PC-3 (cell line): ENCODE measurements at regions not wholly inside any gene's neighbourhood (a gene's known extent, or its start where the extent isn't known, plus 50 kb on each side); places are given as distances from the start of the nearest gene placed in this dataset.

ENCODE experiments used
- ATAC-seq: fragments of 200-7000 bp; cut with Tn5 transposase; 2 replicates; pipeline ENCODE4 v1.9.1; 2020; ENCODE audit warnings: mild to moderate bottlenecking, moderate library complexity
- BruUV-seq: library from RNA; stranded (reverse); fragments of 400-500 nt; replicated peaks from 2 replicates; lab custom pipeline; 2021; lab: Mats Ljungman, UMichigan
- CTCF ChIA-PET: fragments of 300-600 bp; sonication (Branson Sonifier 250); formaldehyde crosslinking; loops from one replicate; lab custom pipeline; 2022; ENCODE audit warnings: antibody characterized with exemption; lab: Charles Lee
- POLR2A ChIA-PET: fragments of 300-600 bp; sonication (Branson Sonifier 250); formaldehyde crosslinking; loops from one replicate; lab custom pipeline; 2022; ENCODE audit warnings: antibody characterized with exemption; ENCODE audit not compliant: unreplicated experiment; lab: Charles Lee
- DNase-seq: peaks from one replicate; pipeline ENCODE4 v3.0.0-alpha.2; 2015
- H2AFZ ChIP-seq: fragments of 300-600 bp; sonication (generic); 2 replicates; pipeline ENCODE4 v1.6.0; 2016; ENCODE audit warnings: antibody characterized with exemption, low read length
- H3F3A ChIP-seq: fragments of 300-600 bp; sonication (generic); one replicate; pipeline ENCODE4 v1.6.0; 2017; ENCODE audit warnings: antibody characterized with exemption, low read length, control low read depth, mild to moderate bottlenecking; ENCODE audit not compliant: unreplicated experiment
- H3K27ac ChIP-seq: fragments of 300-600 bp; sonication (generic); 2 replicates; pipeline ENCODE4 v1.5.1; 2016; ENCODE audit warnings: mild to moderate bottlenecking, low read length
- H3K27me3 ChIP-seq: fragments of 300-600 bp; sonication (generic); 2 replicates; pipeline ENCODE4 v1.6.1; 2016; ENCODE audit warnings: low read length, mixed read lengths
- H3K36me3 ChIP-seq: fragments of 300-600 bp; sonication (generic); 2 replicates; pipeline ENCODE4 v1.6.1; 2016; ENCODE audit warnings: low read depth, mixed run types, low read length, mixed read lengths
- H3K4me1 ChIP-seq: fragments of 300-600 bp; sonication (generic); 2 replicates; pipeline ENCODE4 v1.5.1; 2016; ENCODE audit warnings: low read length; ENCODE audit not compliant: insufficient read depth
- H3K4me2 ChIP-seq: fragments of 300-600 bp; sonication (generic); 2 replicates; pipeline ENCODE4 v1.6.0; 2016; ENCODE audit warnings: low read length
- H3K4me3 ChIP-seq: fragments of 300-600 bp; sonication (generic); 2 replicates; pipeline ENCODE4 v1.5.1; 2016; ENCODE audit warnings: mild to moderate bottlenecking, low read length, mixed read lengths
- H3K79me2 ChIP-seq: fragments of 300-600 bp; sonication (generic); 2 replicates; pipeline ENCODE4 v1.6.1; 2017; ENCODE audit warnings: low read length, mixed read lengths
- H3K9ac ChIP-seq: fragments of 300-600 bp; sonication (generic); 2 replicates; pipeline ENCODE4 v1.6.0; 2016; ENCODE audit warnings: mild to moderate bottlenecking, low read length
- H3K9me2 ChIP-seq: fragments of 300-600 bp; sonication (generic); replicated peaks from 2 replicates; pipeline ENCODE4 v1.6.1; 2016; ENCODE audit warnings: mixed run types, low read length, mixed read lengths
- H3K9me3 ChIP-seq: fragments of 300-600 bp; sonication (generic); 2 replicates; pipeline ENCODE4 v1.6.1; 2016; ENCODE audit warnings: low read length, mixed read lengths
- H4K20me1 ChIP-seq: fragments of 300-600 bp; sonication (generic); 2 replicates; pipeline ENCODE4 v1.6.1; 2016; ENCODE audit warnings: low read length, mixed read lengths
- CTCF ChIP-seq: fragments of 300-600 bp; sonication (generic); conservative IDR thresholded peaks from 2 replicates; pipeline ENCODE4 v1.5.1; 2017; ENCODE audit warnings: antibody characterized with exemption, low read depth, mild to moderate bottlenecking, low read length
- EZH2 ChIP-seq: fragments of 300-600 bp; sonication (generic); IDR thresholded peaks from one replicate; pipeline ENCODE4 v1.6.1; 2017; ENCODE audit warnings: antibody characterized with exemption, mild to moderate bottlenecking, low read length; ENCODE audit not compliant: unreplicated experiment
- EZH2phosphoT487 ChIP-seq: fragments of 300-600 bp; sonication (generic); IDR thresholded peaks from 2 replicates; pipeline ENCODE4 v1.6.1; 2018; ENCODE audit warnings: mild to moderate bottlenecking, antibody characterized with exemption, low read length, borderline replicate concordance
- intact Hi-C: fragments of 100-400 bp; cut with micrococcal nuclease; formaldehyde crosslinking; loops from 2 replicates; pipeline ENCODE4 v1.9.0; 2023

GRCh38 chr19:32012206-32012605 is 333.2 kb upstream of the ZNF507 start:
- no peak overlapping the region for H3K4me3 ChIP-seq
- intact Hi-C loops, result no loop called here
- no peak for ATAC-seq
- no peak overlapping the region for H3K4me2 ChIP-seq
- H3K27me3 ChIP-seq, result no peaks in the 10 kb centered on the region
- no peaks in the 10 kb centered on the region for H3F3A ChIP-seq
- DNase-seq, result no peak
- H3K9ac ChIP-seq, result no peak overlapping the region
- no peaks in the 10 kb centered on the region for H3K4me1 ChIP-seq
- H3K9me2 ChIP-seq, result no peaks in the 10 kb centered on the region
- no peaks in the 10 kb centered on the region for H3K79me2 ChIP-seq
- no peaks in the 10 kb centered on the region for H3K36me3 ChIP-seq
- H4K20me1 ChIP-seq, result no peaks in the 10 kb centered on the region
- no peak overlapping the region for H3K27ac ChIP-seq
- TF ChIP-seq CTCF (no peak), EZH2 (no peak), EZH2phosphoT487 (no peak)
- ChIA-PET POLR2A (no interaction called here), CTCF (no interaction called here)
- no TSS peak for BruUV-seq
- no peak overlapping the region for H2AFZ ChIP-seq
- H3K9me3 ChIP-seq, result no peaks in the 10 kb centered on the region

GRCh38 chr19:32012886-32013631 is 332.4 kb upstream of the ZNF507 start:
- no peaks in the 10 kb centered on the region for H3K9me2 ChIP-seq
- no peaks in the 10 kb centered on the region for H3K27me3 ChIP-seq
- H3K4me1 ChIP-seq, result no peaks in the 10 kb centered on the region
- ATAC-seq (no peak), DNase-seq (no peak)
- intact Hi-C loops, result no loop called here
- H3K4me2 ChIP-seq, result no peak overlapping the region
- POLR2A ChIA-PET, result no interaction called here
- no peak overlapping the region for H2AFZ ChIP-seq
- H3K9me3 ChIP-seq, result no peaks in the 10 kb centered on the region
- H3F3A ChIP-seq, result no peaks in the 10 kb centered on the region
- CTCF ChIA-PET, result no interaction called here
- no peak overlapping the region for H3K9ac ChIP-seq
- no peaks in the 10 kb centered on the region for H4K20me1 ChIP-seq
- H3K27ac ChIP-seq, result no peak overlapping the region
- no peak overlapping the region for H3K4me3 ChIP-seq
- BruUV-seq, result no TSS peak
- H3K79me2 ChIP-seq, result no peaks in the 10 kb centered on the region
- H3K36me3 ChIP-seq, result no peaks in the 10 kb centered on the region
- no peak for TF ChIP-seq CTCF
- TF ChIP-seq EZH2, result no peak
- TF ChIP-seq EZH2phosphoT487, result no peak

GRCh38 chr19:32017176-32017953 is 328.0 kb upstream of the ZNF507 start:
- no peaks in the 10 kb centered on the region for H3K36me3 ChIP-seq
- H3K9me2 ChIP-seq, result no peaks in the 10 kb centered on the region
- BruUV-seq, result no TSS peak
- H3K27me3 ChIP-seq, result no peaks in the 10 kb centered on the region
- no peak overlapping the region for H3K4me3 ChIP-seq
- H3K27ac ChIP-seq, result no peak overlapping the region
- H3K4me1 ChIP-seq, result no peaks in the 10 kb centered on the region
- ATAC-seq, result no peak
- H3F3A ChIP-seq, result no peaks in the 10 kb centered on the region
- intact Hi-C loops, result no loop called here
- POLR2A ChIA-PET, result no interaction called here
- H3K9ac ChIP-seq, result no peak overlapping the region
- no peak overlapping the region for H3K4me2 ChIP-seq
- no peaks in the 10 kb centered on the region for H3K9me3 ChIP-seq
- no peak for DNase-seq
- no peak for TF ChIP-seq EZH2phosphoT487
- no peak for TF ChIP-seq EZH2
- TF ChIP-seq CTCF, result no peak
- H4K20me1 ChIP-seq, result no peaks in the 10 kb centered on the region
- no peak overlapping the region for H2AFZ ChIP-seq
- H3K79me2 ChIP-seq, result no peaks in the 10 kb centered on the region
- CTCF ChIA-PET, result no interaction called here
